HL-60 (cell line): ENCODE measurements at regions not wholly inside any gene's neighbourhood (a gene's known extent, or its start where the extent isn't known, plus 50 kb on each side); places are given as distances from the start of the nearest gene placed in this dataset.

ENCODE experiments used
- DNase-seq, 2 experiments: peaks; one replicate each; pipeline ENCODE4 v3.0.0-alpha.2; 2010 to 2020; ENCODE audit warnings: low read depth in 1 of 2, low spot score in 1 of 2
- H3K27ac ChIP-seq: fragments of 250-450 bp; sonication (Bioruptor Pico); replicated peaks from 2 replicates; pipeline ENCODE4 v1.5.1; 2020; ENCODE audit warnings: mild to moderate bottlenecking, moderate library complexity
- H3K27me3 ChIP-seq: fragments of 250-450 bp; sonication (Bioruptor Pico); 2 replicates; pipeline ENCODE4 v1.5.1; 2021; ENCODE audit warnings: mild to moderate bottlenecking, moderate library complexity; ENCODE audit not compliant: insufficient read depth, poor library complexity, severe bottlenecking
- H3K4me3 ChIP-seq: replicated peaks from 2 replicates; pipeline ENCODE4 v1.5.1; 2011; ENCODE audit warnings: mild to moderate bottlenecking, control low read depth, low read length; ENCODE audit not compliant: insufficient read depth
- CTCF ChIP-seq: IDR thresholded peaks from one replicate; pipeline ENCODE4 v1.5.1; 2011; ENCODE audit warnings: low read length, control low read depth, inconsistent platforms; ENCODE audit not compliant: insufficient read depth
- GABPA ChIP-seq: IDR thresholded peaks from 2 replicates; pipeline ENCODE4 v1.6.1; 2012; ENCODE audit warnings: low read depth
- POLR2AphosphoS5 ChIP-seq: IDR thresholded peaks from 2 replicates; pipeline ENCODE4 v1.6.1; 2012; ENCODE audit warnings: low read depth
- SPI1 ChIP-seq: IDR thresholded peaks from 2 replicates; pipeline ENCODE4 v1.6.1; 2012; ENCODE audit warnings: low read depth, mild to moderate bottlenecking, borderline replicate concordance
- TF ChIP-seq, protein P1 (sequence below): IDR thresholded peaks from 2 replicates; pipeline ENCODE4 v1.6.1; 2012; ENCODE audit warnings: low read depth; ENCODE audit not compliant: insufficient replicate concordance

GRCh38 chr2:16134436-16135165 lies 194.3 kb downstream of the MYCN start:
- no peak overlapping the region for H3K4me3 ChIP-seq
- no peak overlapping the region for H3K27ac ChIP-seq
- no peak for TF ChIP-seq CTCF
- no peak for TF ChIP-seq SPI1
- TF ChIP-seq, protein P1, sequence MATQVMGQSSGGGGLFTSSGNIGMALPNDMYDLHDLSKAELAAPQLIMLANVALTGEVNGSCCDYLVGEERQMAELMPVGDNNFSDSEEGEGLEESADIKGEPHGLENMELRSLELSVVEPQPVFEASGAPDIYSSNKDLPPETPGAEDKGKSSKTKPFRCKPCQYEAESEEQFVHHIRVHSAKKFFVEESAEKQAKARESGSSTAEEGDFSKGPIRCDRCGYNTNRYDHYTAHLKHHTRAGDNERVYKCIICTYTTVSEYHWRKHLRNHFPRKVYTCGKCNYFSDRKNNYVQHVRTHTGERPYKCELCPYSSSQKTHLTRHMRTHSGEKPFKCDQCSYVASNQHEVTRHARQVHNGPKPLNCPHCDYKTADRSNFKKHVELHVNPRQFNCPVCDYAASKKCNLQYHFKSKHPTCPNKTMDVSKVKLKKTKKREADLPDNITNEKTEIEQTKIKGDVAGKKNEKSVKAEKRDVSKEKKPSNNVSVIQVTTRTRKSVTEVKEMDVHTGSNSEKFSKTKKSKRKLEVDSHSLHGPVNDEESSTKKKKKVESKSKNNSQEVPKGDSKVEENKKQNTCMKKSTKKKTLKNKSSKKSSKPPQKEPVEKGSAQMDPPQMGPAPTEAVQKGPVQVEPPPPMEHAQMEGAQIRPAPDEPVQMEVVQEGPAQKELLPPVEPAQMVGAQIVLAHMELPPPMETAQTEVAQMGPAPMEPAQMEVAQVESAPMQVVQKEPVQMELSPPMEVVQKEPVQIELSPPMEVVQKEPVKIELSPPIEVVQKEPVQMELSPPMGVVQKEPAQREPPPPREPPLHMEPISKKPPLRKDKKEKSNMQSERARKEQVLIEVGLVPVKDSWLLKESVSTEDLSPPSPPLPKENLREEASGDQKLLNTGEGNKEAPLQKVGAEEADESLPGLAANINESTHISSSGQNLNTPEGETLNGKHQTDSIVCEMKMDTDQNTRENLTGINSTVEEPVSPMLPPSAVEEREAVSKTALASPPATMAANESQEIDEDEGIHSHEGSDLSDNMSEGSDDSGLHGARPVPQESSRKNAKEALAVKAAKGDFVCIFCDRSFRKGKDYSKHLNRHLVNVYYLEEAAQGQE, result no peak
- TF ChIP-seq POLR2AphosphoS5, result no peak
- TF ChIP-seq GABPA, result no peak
- H3K27me3 ChIP-seq, result no peaks in the 10 kb centered on the region
- no peak for DNase-seq

- no peak for TF ChIP-seq SPI1
- no peaks in the 10 kb centered on the region for H3K27me3 ChIP-seq
- no peak overlapping the region for H3K27ac ChIP-seq
- no peak for DNase-seq
- no peak overlapping the region for H3K4me3 ChIP-seq
Observed at GRCh38 chr2:16130906-16131400, 190.6 kb downstream of the MYCN start.

GRCh38 chr2:16130541-16130880 lies 190.2 kb downstream of the MYCN start:
- no peak for TF ChIP-seq SPI1
- TF ChIP-seq POLR2AphosphoS5, result no peak
- TF ChIP-seq, protein P1, result no peak
- no peak for TF ChIP-seq GABPA
- TF ChIP-seq CTCF, result no peak
- Histone ChIP-seq H3K27me3 (no peaks in the 10 kb centered on the region), H3K4me3 (no peak overlapping the region), H3K27ac (no peak overlapping the region)
- no peak for DNase-seq

DNA sequence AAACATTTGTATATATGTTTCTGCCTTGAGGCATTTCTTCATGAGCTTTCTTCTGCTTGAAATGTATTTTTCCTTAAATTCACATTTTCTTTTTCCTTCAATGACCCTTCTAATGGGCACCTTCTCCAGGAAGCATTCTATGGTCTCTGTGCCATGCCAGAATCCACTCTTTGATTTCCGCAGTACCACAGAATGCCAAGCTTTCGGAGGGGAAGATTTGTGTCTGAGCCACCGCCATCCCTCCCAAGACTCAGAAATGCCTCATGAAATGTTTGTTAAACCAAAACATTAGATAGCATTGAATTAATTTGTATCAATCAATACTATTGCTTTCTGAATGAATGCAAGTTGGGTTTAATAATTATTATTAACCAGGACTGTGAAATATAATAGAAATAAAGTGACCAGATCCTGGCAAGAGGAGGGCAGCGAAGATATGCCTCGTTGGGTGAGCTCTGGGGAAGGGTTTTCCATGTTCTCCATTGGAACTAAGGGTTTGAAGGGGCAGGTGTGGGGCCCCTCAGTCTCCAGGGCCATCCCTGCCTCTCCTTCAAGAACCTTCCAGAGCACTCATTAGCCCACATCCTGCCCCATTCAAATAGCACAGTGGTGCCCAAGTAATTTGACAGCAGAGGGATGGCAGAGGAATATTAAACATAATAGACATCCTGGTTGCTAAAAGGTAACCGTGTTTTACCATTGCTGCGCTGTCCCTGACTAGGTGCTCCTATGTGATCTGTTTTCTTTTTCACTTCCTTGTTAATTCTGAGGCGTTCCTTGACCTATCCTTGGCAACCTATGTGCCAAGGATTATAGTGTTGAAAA lies 189.6 kb downstream of the MYCN start:
- Histone ChIP-seq H3K27ac (no peak overlapping the region), H3K27me3 (no peaks in the 10 kb centered on the region), H3K4me3 (no peak overlapping the region)
- TF ChIP-seq SPI1, result no peak
- TF ChIP-seq GABPA, result no peak
- TF ChIP-seq CTCF, result no peak
- no peak for TF ChIP-seq POLR2AphosphoS5
- TF ChIP-seq, protein P1, result no peak
- no peak for DNase-seq
